ENCODE measurements at regions not wholly inside any gene's neighbourhood (a gene's known extent, or its start where the extent isn't known, plus 50 kb on each side); places are given as distances from the start of the nearest gene placed in this dataset.

DNA sequence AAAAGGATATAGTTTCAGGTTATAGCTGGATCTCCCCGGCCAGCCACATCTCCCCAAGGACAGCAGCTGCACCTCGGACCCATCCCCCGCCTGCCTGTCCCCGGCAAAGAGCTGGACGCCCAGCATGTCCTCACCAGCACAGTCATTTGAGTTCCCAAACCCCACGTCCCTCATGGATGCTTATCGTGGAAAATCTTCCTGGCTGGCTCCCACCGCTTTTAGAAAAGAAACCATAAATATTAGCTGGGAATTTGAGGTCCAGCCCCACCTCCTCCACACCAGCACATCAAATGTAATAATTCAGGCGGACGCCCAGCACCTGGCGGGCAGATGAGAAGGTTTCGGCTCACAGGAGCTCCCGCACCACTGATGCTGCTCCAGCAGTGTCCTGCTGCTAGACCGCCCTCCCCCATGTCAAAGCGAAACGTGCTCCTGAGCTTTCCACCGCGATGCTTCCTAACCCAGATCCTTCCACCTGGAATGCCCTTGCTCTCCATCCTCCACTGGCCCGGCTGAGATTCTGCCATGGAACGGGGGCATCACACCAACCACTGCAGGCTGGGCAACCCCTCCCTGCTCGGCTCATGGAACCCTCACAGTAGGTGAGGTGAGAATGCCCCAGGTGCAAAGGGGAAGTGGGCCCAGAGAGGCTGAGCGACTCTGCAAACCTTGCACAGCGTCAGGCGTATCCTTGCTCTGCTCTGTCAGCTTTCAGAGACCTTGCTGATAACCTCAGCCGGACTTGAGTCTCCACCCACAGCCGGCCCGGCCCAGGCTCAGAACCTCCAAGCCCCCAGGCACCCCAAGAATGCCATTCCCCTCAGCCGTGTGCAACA is 71.5 kb upstream of the GPC1 start:
- no peak for DNase-seq (ENCODE audit: low read depth)
- no peak overlapping the region for H3K4me3 ChIP-seq (ENCODE audit: low read depth, low read length)
- TF ChIP-seq, protein P1, sequence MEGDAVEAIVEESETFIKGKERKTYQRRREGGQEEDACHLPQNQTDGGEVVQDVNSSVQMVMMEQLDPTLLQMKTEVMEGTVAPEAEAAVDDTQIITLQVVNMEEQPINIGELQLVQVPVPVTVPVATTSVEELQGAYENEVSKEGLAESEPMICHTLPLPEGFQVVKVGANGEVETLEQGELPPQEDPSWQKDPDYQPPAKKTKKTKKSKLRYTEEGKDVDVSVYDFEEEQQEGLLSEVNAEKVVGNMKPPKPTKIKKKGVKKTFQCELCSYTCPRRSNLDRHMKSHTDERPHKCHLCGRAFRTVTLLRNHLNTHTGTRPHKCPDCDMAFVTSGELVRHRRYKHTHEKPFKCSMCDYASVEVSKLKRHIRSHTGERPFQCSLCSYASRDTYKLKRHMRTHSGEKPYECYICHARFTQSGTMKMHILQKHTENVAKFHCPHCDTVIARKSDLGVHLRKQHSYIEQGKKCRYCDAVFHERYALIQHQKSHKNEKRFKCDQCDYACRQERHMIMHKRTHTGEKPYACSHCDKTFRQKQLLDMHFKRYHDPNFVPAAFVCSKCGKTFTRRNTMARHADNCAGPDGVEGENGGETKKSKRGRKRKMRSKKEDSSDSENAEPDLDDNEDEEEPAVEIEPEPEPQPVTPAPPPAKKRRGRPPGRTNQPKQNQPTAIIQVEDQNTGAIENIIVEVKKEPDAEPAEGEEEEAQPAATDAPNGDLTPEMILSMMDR (IDR thresholded peaks at IDR 0.05; ENCODE audit: low read depth, low read length, missing control alignments): no peak

DNA sequence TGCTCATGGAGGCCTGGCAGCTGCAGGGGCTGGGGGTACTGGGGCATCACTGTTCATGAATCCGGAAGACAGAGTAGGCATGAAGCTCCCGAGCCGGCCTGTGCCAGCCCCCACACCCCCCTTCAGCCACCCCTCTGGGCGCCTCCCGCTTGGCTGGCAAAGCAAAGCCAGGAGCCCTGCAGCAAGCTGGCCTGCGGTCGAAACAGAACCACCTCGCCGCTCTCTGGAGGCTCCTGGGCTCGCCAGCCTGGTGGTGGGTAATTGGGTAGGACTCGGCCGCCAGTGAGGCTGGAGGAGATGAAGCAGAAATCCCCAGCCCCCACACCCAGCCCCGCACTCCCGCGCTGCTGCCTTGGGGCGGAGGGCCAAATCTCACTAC is 70.9 kb upstream of the GPC1 start:
- TF ChIP-seq, protein P1 (IDR thresholded peaks at IDR 0.05; ENCODE audit: low read depth, low read length, missing control alignments): no peak
- H3K4me3 ChIP-seq (ENCODE audit: low read depth, low read length): no peak overlapping the region
- DNase-seq (ENCODE audit: low read depth): no peak

DNA sequence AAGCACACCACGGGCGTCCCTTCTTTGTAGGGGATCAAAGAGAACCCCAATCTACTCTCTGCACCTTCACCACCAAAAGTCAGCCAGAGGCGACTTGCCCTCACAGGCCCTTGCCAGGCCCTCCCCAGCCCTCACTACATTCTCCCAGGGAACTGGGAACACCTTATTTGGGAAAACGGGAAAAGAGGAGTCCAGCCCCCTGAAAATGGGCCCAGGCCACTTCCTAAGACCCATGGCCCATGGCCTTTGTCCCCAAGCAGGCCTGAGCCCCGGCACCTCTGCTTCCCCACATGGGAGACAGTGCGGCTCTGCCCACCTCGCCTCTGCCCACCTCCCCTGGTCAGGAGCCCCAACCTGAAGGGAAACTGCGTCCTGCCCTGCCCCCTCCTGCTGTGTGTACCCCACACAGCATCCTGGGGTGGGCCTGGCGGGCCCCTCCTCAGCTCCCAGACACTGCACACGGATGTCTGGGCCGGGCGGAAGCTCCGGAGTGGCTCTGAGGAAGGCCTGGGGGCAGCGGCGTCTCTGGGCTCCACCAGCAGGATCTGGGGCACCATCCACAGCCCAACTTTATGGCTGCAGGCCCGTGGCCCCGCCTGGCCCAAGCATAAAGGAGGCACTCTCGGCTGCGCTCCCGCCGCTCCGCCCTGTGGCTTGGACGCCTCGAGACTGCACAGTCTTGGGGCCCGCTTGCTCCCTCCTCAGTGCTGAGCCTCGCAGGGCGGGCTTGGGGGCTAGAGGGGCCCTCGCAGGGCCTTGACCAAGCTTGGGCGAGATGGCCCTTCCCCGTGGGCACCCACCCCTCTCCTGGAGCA is 70.3 kb upstream of the GPC1 start:
- TF ChIP-seq, protein P1 (IDR thresholded peaks at IDR 0.05; ENCODE audit: low read depth, low read length, missing control alignments): no peak
- DNase-seq (ENCODE audit: low read depth): no peak
- H3K4me3 ChIP-seq (ENCODE audit: low read depth, low read length): no peak overlapping the region

DNA sequence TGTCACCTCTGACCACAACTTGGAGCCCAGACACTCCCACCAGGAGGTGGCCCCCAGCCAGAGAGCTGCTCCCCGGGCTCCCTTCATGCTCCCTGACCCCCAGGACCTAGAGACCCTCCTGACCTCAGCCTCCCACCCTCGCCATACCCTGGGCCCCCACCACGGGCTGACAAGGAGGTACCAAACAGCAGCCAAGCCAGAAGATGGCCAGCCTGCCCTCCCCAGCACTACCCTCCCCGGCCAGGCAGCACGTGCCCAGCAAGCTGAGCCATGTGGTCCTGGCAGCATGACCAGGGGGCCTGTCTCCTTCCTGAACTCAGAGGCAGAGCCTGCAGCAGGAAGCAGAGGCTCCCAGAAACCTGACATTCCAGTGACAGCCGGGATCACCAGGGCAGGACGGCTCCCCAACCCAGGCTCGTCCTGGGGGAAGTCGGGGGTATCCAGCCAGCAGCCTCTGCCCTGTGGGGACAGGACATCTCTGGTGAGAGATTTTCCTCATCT is 69.4 kb upstream of the GPC1 start:
- TF ChIP-seq, protein P1 (IDR thresholded peaks at IDR 0.05; ENCODE audit: low read depth, low read length, missing control alignments): no peak
- H3K4me3 ChIP-seq (ENCODE audit: low read depth, low read length): no peak overlapping the region
- no peak for DNase-seq (ENCODE audit: low read depth)

DNA sequence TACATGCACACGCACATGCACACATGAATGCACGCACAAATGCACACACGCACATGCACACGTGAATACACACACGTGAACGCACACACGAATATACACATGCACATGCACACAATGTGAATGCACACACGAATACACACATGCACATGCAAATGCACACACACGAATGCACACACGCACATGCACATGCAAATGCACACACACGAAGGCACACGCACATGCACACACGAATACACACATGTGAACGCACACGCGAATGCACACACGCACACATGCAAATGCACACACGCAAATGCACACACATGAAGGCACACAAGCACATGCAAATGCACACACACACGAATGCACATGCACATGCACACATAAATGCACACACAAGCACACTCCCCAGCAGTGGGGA is 68.6 kb upstream of the GPC1 start:
- TF ChIP-seq, protein P1 (IDR thresholded peaks at IDR 0.05; ENCODE audit: low read depth, low read length, missing control alignments): no peak
- DNase-seq (ENCODE audit: low read depth): no peak
- no peak overlapping the region for H3K4me3 ChIP-seq (ENCODE audit: low read depth, low read length)

DNA sequence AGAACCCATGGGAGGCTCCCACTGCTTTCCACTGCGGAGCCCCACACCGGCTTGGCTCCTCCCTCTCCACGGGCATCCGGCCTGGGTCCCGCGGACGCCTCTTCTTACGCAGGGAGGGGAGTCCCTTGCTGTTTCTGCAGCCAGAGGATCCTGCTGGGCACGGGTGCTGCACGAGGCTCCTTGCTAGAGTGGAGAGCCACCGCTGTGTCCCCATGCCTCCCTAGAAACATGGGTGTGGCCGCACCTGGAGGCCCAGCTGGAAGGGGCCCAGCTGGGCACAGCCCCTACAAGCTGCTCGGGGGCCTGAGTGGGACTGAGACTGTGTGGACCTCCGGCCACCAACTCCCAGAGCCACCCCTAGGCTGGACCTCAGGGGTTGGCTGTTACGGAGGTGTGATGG is 67.7 kb upstream of the GPC1 start:
- TF ChIP-seq, protein P1 (IDR thresholded peaks at IDR 0.05; ENCODE audit: low read depth, low read length, missing control alignments): no peak
- no peak for DNase-seq (ENCODE audit: low read depth)
- no peak overlapping the region for H3K4me3 ChIP-seq (ENCODE audit: low read depth, low read length)
